ENCODE measurements at regions not wholly inside any gene's neighbourhood (a gene's known extent, or its start where the extent isn't known, plus 50 kb on each side); places are given as distances from the start of the nearest gene placed in this dataset.

GRCh38 chr10:53183733-53184132 lies 411.1 kb upstream of the MBL2 start:
- no peak overlapping the region for H3K27ac Mint-ChIP-seq (ENCODE audit: low read depth, unreplicated experiment)
- H3K36me3 Mint-ChIP-seq (ENCODE audit: insufficient read depth, unreplicated experiment), result no peaks in the 10 kb centered on the region
- BruUV-seq (replicated peaks), result no TSS peak
- ChIA-PET CTCF (interaction anchor here (0.9 kb wide), 1 partner anchor 366 kb away, joined by 3 read pairs; no protein-coding TSS in a partner anchor), POLR2A (no interaction called here)
- no peaks in the 10 kb centered on the region for H3K4me1 Mint-ChIP-seq (ENCODE audit: insufficient read depth, unreplicated experiment)
- peaks cover 7% of the 10 kb centered on the region for H3K9me3 Mint-ChIP-seq (ENCODE audit: unreplicated experiment)
- no peak overlapping the region for H3K4me3 Mint-ChIP-seq (ENCODE audit: unreplicated experiment)
- no peak for TF ChIP-seq CTCF (IDR thresholded peaks at IDR 0.05; ENCODE audit: unreplicated experiment)
- intact Hi-C loops (cut with micrococcal nuclease), result no loop called here
- H3K27me3 Mint-ChIP-seq (ENCODE audit: insufficient read depth, unreplicated experiment), result no peaks in the 10 kb centered on the region
- DNase-seq (ENCODE audit: unreplicated experiment), result no peak

DNA sequence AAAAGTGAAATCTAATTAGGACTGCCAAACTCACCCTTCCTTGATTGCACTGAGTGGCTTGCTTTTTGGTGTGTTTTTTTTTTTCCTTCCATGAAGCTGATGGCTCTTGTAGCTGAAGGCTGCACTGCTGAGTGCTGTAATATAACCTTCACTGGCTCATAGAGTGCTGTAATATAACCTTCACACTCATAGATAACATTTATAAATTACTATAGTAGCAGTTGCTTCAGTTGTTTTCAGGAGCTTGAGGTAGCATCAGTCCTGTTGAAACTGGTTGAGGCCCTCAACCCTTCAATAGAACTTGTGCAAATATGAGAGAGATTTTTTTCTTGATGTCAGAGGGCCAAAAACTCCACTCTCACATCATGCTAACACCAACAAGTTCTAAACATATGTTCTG lies 404.9 kb upstream of the MBL2 start:
- no peak for DNase-seq (ENCODE audit: unreplicated experiment)
- ChIA-PET POLR2A (no interaction called here), CTCF (interaction anchor here (0.8 kb wide), 1 partner anchor 339 kb away, joined by 3 read pairs; no protein-coding TSS in a partner anchor)
- TF ChIP-seq CTCF (IDR thresholded peaks at IDR 0.05; ENCODE audit: unreplicated experiment), result no peak
- Mint-ChIP-seq H3K27ac (ENCODE audit: low read depth, unreplicated experiment) (no peak overlapping the region), H3K9me3 (ENCODE audit: unreplicated experiment) (no peaks in the 10 kb centered on the region), H3K4me3 (ENCODE audit: unreplicated experiment) (no peak overlapping the region), H3K4me1 (ENCODE audit: insufficient read depth, unreplicated experiment) (no peaks in the 10 kb centered on the region), H3K36me3 (ENCODE audit: insufficient read depth, unreplicated experiment) (no peaks in the 10 kb centered on the region), H3K27me3 (ENCODE audit: insufficient read depth, unreplicated experiment) (no peaks in the 10 kb centered on the region)
- no TSS peak for BruUV-seq (replicated peaks)
- intact Hi-C loops (cut with micrococcal nuclease), result no loop called here

DNA sequence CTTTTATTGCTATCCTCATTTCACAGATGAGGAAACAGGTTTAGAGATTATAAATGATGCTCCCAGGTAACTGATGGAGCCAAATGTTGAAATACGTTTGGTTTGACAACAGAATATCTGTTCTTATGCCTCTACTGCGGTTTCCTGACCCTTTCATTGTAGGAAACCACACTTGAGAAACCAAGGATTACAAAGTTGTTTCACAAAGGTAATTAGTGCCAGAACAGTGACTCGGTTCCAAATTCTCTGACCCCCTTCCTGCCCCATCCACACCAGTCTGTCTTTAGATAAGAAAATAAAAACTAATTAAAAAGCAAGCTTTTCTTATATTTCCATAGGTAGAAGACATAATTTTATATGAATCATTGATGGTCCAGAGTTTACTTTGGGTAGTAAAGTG lies 393.7 kb upstream of the MBL2 start:
- no TSS peak for BruUV-seq (replicated peaks)

GRCh38 chr10:53162856-53163255 lies 390.3 kb upstream of the MBL2 start:
- TF ChIP-seq CTCF (IDR thresholded peaks at IDR 0.05; ENCODE audit: unreplicated experiment), result no peak
- no TSS peak for BruUV-seq (replicated peaks)

More for the DNA sequence above, 393.7 kb upstream of the MBL2 start:
- DNase-seq (ENCODE audit: unreplicated experiment), result no peak
- TF ChIP-seq CTCF (IDR thresholded peaks at IDR 0.05; ENCODE audit: unreplicated experiment), result no peak
- Mint-ChIP-seq H3K4me3 (ENCODE audit: unreplicated experiment) (no peak overlapping the region), H3K4me1 (ENCODE audit: insufficient read depth, unreplicated experiment) (no peaks in the 10 kb centered on the region), H3K27me3 (ENCODE audit: insufficient read depth, unreplicated experiment) (no peaks in the 10 kb centered on the region), H3K27ac (ENCODE audit: low read depth, unreplicated experiment) (no peak overlapping the region), H3K36me3 (ENCODE audit: insufficient read depth, unreplicated experiment) (no peaks in the 10 kb centered on the region), H3K9me3 (ENCODE audit: unreplicated experiment) (no peaks in the 10 kb centered on the region)
- intact Hi-C loops (cut with micrococcal nuclease), result no loop called here
- POLR2A ChIA-PET, result no interaction called here
- CTCF ChIA-PET, result no interaction called here

More at GRCh38 chr10:53162856-53163255, 390.3 kb upstream of the MBL2 start:
- Mint-ChIP-seq H3K4me3 (ENCODE audit: unreplicated experiment) (no peak overlapping the region), H3K27ac (ENCODE audit: low read depth, unreplicated experiment) (no peak overlapping the region), H3K27me3 (ENCODE audit: insufficient read depth, unreplicated experiment) (no peaks in the 10 kb centered on the region), H3K36me3 (ENCODE audit: insufficient read depth, unreplicated experiment) (no peaks in the 10 kb centered on the region), H3K9me3 (ENCODE audit: unreplicated experiment) (no peaks in the 10 kb centered on the region), H3K4me1 (ENCODE audit: insufficient read depth, unreplicated experiment) (no peaks in the 10 kb centered on the region)
- ChIA-PET POLR2A (no interaction called here), CTCF (interaction anchor here (0.7 kb wide), 1 partner anchor 161 kb away, joined by 4 read pairs; no protein-coding TSS in a partner anchor)
- DNase-seq (ENCODE audit: unreplicated experiment), result no peak
- intact Hi-C loops (cut with micrococcal nuclease), result no loop called here
